ENCODE measurements at regions not wholly inside any gene's neighbourhood (a gene's known extent, or its start where the extent isn't known, plus 50 kb on each side); places are given as distances from the start of the nearest gene placed in this dataset.

- no TSS peak for BruUV-seq (replicated peaks)
- H3K36me3 ChIP-seq (ENCODE audit: control insufficient read depth, insufficient read depth, low read length), result no peaks in the 10 kb centered on the region
- H3K4me1 ChIP-seq (replicated peaks in 1 of 2; ENCODE audit: control insufficient read depth in 2 of 2, insufficient read depth in 2 of 2, low read length in 2 of 2), result no peaks in the 10 kb centered on the region
- in situ Hi-C loops (cut with MboI) (no loop called here), intact Hi-C loops (cut with micrococcal nuclease) (no loop called here)
- no peaks in the 10 kb centered on the region for H3K79me2 ChIP-seq (ENCODE audit: control insufficient read depth, insufficient read depth, low read length)
- ChIA-PET CTCF (ENCODE audit: low intra/inter-chr PET ratio) (interaction anchor here (0.6 kb wide), 1 partner anchor 163 kb away, joined by 3 read pairs; no protein-coding TSS in a partner anchor), POLR2A (no interaction called here)
- H3K27ac ChIP-seq (ENCODE audit: extremely low read depth, low read depth, low read length), result no peak overlapping the region
- WGBS (ENCODE audit: insufficient coverage, low coverage, missing lambda C conversion rate), result 0% methylated on average over 2 of the region's 6 CpGs
- DNase-seq (ENCODE audit: extremely low read depth in 1 of 4, low spot score in 3 of 4) (no peak), FAIRE-seq (no peak), ATAC-seq (no peak)
- no peak overlapping the region for H3K9ac ChIP-seq (ENCODE audit: insufficient read depth in 1 of 2, low read depth in 2 of 2, low read length in 2 of 2)
- H3K4me2 ChIP-seq (ENCODE audit: insufficient read depth, low read length), result no peak overlapping the region
- TF ChIP-seq FOXM1 (IDR thresholded peaks at IDR 0.05; ENCODE audit: low read depth) (no peak), FOXM1 (CRISPR knock-in tag; IDR thresholded peaks at IDR 0.05; ENCODE audit: low read depth) (no peak), SOX6 (IDR thresholded peaks at IDR 0.05) (no peak), CBX2 (IDR thresholded peaks at IDR 0.05; ENCODE audit: insufficient read depth, low read length, poor library complexity, severe bottlenecking) (no peak), STAG1 (CRISPR knock-in tag; IDR thresholded peaks at IDR 0.05; ENCODE audit: borderline replicate concordance) (no peak), POLR3A (IDR thresholded peaks at IDR 0.05; ENCODE audit: borderline replicate concordance, extremely low read depth, insufficient read depth, insufficient read length) (no peak), TAF7 (tag; IDR thresholded peaks at IDR 0.05) (no peak)
- TF ChIP-seq, protein P1, sequence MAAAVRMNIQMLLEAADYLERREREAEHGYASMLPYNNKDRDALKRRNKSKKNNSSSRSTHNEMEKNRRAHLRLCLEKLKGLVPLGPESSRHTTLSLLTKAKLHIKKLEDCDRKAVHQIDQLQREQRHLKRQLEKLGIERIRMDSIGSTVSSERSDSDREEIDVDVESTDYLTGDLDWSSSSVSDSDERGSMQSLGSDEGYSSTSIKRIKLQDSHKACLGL (CRISPR knock-in tag; IDR thresholded peaks at IDR 0.05; ENCODE audit: borderline replicate concordance, poor library complexity, severe bottlenecking), result no peak
- TF ChIP-seq, protein P2, sequence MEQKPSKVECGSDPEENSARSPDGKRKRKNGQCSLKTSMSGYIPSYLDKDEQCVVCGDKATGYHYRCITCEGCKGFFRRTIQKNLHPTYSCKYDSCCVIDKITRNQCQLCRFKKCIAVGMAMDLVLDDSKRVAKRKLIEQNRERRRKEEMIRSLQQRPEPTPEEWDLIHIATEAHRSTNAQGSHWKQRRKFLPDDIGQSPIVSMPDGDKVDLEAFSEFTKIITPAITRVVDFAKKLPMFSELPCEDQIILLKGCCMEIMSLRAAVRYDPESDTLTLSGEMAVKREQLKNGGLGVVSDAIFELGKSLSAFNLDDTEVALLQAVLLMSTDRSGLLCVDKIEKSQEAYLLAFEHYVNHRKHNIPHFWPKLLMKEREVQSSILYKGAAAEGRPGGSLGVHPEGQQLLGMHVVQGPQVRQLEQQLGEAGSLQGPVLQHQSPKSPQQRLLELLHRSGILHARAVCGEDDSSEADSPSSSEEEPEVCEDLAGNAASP (IDR thresholded peaks at IDR 0.05), result no peak
- H3K27me3 ChIP-seq (ENCODE audit: control insufficient read depth in 2 of 2, insufficient read depth in 2 of 2, low read length in 2 of 2), result no peaks in the 10 kb centered on the region
- no peak overlapping the region for H3K4me3 ChIP-seq
- H4K20me1 ChIP-seq (replicated peaks; ENCODE audit: control insufficient read depth, insufficient read depth, low read length), result no peaks in the 10 kb centered on the region
- no peaks in the 10 kb centered on the region for H3K9me3 ChIP-seq (replicated peaks; ENCODE audit: control insufficient read depth, insufficient read depth, low read depth, low read length)
- H2AFZ ChIP-seq (ENCODE audit: low read depth, low read length), result no peak overlapping the region
- no peaks in the 10 kb centered on the region for H3K9me1 ChIP-seq (ENCODE audit: control insufficient read depth, insufficient read depth, low read length)
Measured at GRCh38 chr9:2453701-2454100, 167.9 kb upstream of the VLDLR start.
